CD4-positive, alpha-beta T cell treated with Interleukin-4 for 1 hour (primary cell): ENCODE measurements at regions not wholly inside any gene's neighbourhood (a gene's known extent, or its start where the extent isn't known, plus 50 kb on each side); places are given as distances from the start of the nearest gene placed in this dataset.
"Not testable (repeated sequence)": the region's sequence is repeated elsewhere in the genome, so short reads cannot be mapped to it uniquely, and the experiment has no call there.

Experiments used
- DNase-seq, 2 donors: peaks; one replicate each; pipeline ENCODE4 v3.0.0-alpha.2; 2020 to 2022

DNA sequence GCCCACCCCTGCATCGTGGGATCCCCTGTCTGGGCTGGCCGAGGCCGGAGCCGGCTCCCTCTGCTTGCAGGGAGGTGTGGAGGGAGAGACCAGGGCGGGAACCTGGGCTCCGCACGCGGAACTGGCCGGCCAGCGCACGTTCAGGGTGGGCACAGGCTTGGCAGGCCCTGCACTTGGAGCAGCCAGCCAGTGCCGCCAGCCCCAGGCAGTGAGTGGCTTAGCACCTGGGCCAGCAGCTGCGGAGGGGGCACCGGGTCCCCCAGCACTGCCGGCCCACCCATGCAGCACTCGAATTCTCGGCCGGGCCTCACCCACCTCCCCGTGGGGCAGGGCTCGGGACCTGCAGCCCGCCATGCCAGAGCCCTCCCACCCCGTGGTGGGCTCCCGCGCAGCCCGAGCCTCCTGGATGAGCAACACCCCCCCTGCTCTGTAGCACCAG lies 422.6 kb downstream of the AMY1C start:
- DNase-seq = no peak

- DNase-seq = no peak
Observed at GRCh38 chr1:104182251-104182650, 432.6 kb downstream of the AMY1C start.

DNA sequence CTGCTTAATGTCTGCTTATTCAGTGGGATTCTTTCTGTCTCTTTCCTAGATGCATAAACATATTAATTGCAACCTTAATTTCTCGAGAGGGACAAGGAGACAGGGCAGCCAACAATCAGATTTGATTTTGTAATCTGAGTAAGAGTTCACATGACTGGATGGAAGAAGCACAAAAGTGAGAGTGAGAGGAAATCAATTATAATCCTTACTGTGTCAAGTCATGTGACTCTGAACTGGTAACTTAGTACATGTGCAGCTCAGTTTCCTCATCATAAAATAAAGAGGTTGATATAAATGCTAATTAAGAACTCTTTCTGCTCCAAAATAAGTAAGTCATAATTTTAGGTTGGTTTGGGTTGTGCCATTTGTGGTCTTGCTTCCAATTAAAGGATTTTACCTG lies 439.5 kb downstream of the AMY1C start:
- DNase-seq = no peak

DNA sequence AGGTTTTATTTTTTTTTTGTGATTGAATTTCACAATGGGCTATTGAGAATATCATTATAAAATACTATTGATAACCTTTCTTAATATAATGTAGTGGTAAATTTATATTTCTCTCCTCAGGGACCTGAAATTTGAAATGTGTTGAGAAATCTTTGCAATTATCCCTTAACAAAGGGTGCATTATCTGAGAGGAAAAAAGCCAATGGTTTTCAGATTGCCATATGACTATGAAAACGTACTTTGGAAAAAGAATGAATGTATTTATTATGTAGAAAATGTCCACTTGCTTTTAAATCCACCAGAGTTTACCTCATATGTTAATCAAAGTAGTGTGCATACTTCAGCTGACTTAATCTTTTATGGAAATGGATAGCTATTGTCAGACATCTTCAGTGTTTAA lies 441.1 kb downstream of the AMY1C start:
- DNase-seq = no peak

- DNase-seq = no peak
Observed at GRCh38 chr1:104195395-104195794, 445.7 kb downstream of the AMY1C start.

DNA sequence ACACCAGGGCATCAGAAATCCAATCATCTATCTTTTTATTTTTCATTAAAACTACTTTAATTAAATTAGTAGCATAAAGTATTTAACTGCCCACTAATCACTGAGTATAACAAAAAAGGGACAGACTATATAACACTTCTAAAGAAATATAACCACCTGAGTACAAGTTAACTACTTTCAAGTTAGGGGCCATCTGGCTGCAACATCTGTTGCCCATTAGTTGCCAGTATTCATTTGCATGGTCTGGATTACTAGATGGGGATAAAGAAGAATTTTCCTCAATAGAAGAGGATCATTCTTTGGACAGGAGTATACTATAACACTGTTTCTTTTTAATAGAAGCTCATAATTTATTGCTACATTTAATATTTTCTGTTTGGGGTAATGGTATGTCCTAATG lies 446.4 kb downstream of the AMY1C start:
- DNase-seq = no peak

DNA sequence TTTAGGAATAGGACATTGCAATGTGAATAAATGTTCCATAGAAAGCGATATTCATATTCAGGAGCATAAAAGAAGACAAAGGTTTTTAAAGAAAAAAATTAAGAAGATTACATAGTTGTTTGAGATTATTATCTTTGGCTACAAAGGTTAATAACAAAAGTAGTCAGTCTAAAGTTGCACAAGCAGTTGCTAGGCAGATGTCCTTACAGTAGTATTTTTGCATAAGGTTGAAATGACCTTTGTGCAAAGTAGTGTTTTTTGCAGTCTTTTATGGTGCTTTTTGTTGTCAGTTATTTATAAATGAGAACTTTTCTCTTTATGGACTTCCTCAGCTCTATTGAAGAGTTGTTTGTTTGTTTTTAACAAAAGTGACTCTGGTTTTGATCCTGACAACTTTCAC lies 447.8 kb downstream of the AMY1C start:
- no peak for DNase-seq

GRCh38 chr1:104212239-104212638 lies 462.5 kb downstream of the AMY1C start:
- no peak for DNase-seq

DNA sequence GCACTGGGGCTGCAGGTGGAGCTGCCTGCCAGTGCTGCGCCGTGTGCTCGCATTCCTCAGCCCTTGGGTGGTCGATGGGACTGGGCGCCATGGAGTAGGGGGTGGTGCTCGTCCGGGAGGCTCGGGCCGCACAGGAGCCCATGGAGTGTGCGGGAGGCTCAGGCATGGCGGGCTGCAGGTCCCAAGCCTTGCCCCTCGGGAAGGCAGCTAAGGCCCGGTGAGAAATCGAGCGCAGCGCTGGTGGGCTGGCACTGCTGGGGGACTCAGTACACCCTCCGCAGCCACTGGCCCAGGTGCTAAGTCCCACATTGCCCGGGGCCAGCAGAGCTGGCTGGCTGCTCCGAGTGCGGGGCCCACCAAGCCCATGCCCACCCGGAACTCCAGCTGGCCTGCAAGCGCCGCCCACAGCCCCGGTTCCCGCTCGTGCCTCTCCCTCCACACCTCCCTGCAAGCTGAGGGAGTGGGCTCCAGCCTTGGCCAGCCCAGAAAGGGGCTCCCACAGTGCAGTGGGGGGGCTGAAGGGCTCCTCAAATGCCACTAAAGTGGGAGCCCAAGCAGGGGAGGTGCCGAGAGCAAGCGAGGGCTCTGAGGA lies 467.8 kb downstream of the AMY1C start:
- DNase-seq = not testable (repeated sequence)

DNA sequence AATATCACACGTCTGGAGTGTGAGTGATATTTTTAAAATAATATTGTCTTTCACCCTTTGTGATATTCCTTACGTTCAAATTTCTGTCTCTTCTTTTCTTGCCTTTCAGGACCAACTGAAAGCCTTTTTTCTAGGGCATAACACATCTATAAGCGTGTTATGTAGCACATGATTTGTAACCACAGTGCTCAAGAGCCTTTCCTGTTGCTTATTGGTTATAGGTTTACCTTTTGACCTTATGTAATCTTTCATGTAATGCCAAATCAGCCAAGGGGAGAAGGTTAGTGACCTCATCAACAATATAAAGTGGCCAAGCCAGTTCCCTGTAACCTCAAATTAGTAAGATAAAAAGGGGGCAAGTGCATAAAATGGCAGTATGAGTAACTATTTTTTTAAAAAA lies 480.2 kb downstream of the AMY1C start:
- DNase-seq = no peak

GRCh38 chr1:104231676-104232075 lies 482.0 kb downstream of the AMY1C start:
- no peak for DNase-seq

DNA sequence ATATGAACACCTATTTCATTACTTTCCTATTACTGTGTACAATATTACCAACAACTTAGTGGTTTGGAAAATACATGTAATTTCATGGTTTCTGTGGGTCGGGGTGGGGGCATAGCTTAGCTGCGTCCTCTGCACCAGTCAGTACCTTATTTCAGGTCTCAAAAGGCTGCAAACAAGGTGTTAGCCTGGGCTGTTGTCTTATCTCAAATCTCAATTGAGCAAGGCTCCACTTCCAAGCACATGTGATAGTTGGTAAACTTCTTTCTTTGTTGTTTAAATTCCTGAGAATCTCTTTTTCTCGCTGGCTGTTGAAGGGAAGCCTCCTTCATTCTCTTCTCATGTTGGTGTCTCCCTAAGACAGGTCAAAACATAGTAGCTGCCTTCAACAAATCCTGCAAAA lies 485.4 kb downstream of the AMY1C start:
- DNase-seq = no peak

GRCh38 chr1:104238991-104239390 lies 489.3 kb downstream of the AMY1C start:
- DNase-seq = no peak

DNA sequence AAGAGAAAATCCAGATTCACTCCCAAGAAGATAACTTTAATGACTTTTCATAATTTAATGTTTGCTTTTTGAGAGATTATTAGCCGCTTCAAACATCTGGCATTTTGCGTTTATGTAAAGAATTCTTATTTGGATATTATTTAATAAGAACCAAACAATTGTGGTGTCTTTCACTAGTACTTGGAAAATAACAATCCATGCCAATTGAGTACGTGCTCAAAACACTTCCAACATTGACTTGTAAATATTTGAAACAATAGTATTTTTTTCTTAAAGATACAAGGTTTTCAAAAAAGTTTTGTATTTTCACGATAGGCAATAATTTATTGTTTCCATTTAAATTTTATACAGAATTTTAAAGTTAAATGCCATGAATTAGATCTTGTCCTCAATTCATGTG lies 498.7 kb downstream of the AMY1C start:
- no peak for DNase-seq

GRCh38 chr1:104259481-104259880 lies 509.8 kb downstream of the AMY1C start:
- DNase-seq = no peak

- not testable (repeated sequence) for DNase-seq
Observed at GRCh38 chr1:104263110-104263509, 513.4 kb downstream of the AMY1C start.

DNA sequence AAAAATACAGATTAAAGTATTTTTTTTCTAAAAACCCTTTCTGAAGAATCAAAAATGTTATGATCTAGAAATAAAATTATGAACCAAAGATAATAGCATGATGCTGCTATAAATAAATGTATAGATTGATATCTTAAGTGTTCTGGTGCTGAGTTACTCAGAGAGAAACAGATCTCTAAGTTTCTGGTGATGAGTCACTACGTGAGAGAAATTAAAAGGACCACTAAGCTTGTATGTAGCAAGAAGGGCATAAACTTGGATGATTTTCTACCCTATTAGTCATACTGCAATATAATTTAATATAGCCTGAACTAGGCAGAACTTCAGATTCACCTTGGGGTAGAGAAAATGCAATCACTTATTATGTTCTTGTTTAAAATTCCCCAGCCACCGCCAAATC lies 514.8 kb downstream of the AMY1C start:
- DNase-seq = no peak

DNA sequence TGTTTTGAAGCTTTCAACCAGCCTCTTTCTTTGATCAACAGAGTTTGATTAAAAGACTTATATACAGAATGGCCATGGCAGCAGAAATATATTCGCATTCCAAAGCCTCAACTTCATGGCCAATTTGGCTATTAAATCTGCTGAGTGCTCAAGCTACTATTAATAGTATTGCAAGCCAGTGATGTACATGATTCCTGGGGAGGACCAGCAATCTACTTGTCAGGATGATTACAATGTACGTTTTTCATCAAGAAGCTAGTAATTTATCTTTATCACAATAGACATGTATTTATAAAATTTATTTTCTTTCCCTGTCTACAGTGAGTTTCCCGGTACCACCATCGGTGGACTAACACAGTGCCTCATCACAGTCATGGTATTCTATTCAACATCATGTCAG lies 515.5 kb downstream of the AMY1C start:
- DNase-seq = no peak

DNA sequence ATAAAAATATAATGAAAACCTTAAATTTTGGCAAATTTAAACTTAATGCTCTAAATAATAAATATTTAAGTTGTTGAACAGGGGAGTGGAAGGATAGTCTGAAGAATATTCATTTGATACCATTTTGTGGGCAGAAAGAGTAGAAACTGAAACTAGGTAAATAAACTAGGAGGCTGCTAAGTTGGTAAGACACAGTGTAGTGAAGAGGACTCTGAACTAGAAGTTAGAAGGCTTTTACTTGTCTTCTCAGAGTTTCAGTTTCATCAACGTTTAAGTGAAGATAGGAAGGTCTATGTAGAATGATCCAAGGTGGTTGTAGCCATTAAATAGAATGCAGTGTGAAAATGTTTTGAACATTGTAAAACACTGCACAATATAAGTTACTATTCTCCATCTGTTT lies 516.9 kb downstream of the AMY1C start:
- no peak for DNase-seq

DNA sequence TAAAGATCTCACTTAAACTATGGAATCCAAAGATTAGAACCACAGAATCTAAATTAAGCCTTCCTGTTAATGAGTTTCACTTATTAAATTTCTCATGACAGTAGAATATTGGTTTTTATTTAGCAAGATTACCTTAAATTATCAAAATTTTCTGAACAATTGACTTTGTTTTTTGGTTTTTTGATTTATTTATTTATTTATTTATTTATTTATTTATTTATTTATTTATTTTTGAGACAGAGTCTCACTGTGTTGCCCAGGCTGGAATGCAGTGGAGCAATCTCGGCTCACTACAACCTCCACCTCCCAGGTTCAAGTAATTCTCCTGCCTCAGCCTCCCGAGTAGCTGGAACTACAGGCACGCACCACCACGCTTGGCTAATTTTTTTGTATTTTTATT lies 538.6 kb downstream of the AMY1C start:
- not testable (repeated sequence) for DNase-seq

DNA sequence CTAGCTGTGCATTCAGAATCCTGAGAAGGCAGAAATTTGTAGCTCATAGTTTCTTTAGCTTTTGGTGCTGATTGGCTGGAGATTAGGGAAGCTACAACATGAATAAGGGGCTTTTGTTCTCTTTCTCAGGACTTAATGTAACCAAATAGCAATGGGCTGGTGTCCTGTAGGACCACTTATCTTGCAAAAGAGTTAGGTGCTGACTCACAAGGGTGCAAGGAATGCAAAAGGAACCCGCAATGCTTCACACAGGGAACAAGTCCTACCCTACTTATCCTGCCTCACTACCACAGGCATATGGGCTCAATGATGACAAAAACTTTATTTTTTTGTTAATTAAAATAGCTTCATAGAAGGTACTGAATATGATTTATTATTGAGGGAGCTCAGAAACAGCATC lies 541.5 kb downstream of the AMY1C start:
- DNase-seq = no peak

- DNase-seq = no peak
Observed at GRCh38 chr1:104294259-104294658, 544.6 kb downstream of the AMY1C start.

DNA sequence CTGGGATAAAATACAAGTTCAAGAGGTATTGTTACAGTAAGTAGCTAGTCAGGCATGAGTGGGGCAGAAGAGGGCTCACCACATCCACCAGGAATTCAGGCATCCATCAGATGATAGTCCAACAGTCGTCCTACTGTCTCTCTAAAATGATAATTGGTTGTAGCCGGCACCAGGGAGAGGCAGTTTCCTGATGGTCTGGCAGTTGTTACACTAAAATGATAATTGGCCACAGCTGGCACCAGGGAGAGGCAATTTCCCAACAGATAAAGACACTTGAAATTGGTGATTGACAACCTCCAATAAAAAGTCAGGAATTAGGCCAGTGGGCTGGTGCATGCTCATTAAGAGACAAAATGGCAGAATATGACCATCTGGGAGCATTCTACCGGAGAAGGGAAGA lies 545.8 kb downstream of the AMY1C start:
- no peak for DNase-seq

DNA sequence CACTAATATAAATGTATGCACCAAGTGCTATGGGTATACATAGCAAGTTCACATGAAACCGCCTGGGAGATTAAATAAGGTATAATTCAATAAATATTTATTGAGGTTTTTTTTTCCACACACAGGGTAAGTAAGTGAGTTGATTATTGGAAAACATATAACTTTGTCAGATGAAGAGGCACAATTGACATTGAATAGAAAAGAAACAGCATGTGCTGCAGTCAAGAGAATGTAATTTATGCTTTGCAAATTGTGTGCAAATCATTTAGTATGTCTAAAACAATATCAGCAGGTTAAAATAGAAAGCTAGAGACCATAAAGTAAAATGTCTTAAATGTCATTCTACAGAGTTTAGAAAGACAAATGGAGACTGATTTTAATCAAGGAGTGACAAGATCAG lies 560.0 kb downstream of the AMY1C start:
- DNase-seq = no peak

- DNase-seq = no peak
Observed at GRCh38 chr1:104315823-104316222, 566.1 kb downstream of the AMY1C start.

- DNase-seq = no peak
Observed at GRCh38 chr1:104322131-104322530, 572.4 kb downstream of the AMY1C start.
